Peyer's patch (tissue), 4 donors: ENCODE measurements at regions not wholly inside any gene's neighbourhood (a gene's known extent, or its start where the extent isn't known, plus 50 kb on each side); places are given as distances from the start of the nearest gene placed in this dataset.
"Not testable (repeated sequence)": the region's sequence is repeated elsewhere in the genome, so short reads cannot be mapped to it uniquely, and the experiment has no call there.

Experiments used
- CTCF ChIP-seq, 6 experiments: fragments of 450-650 bp in 4 of 6; fragments of 200-600 bp in 2 of 6; sonication (generic) in 1 of 6; IDR thresholded peaks; one replicate each; pipeline ENCODE4 v1.5.1; 2017 to 2019; ENCODE audit warnings: antibody characterized with exemption in 6 of 6, mild to moderate bottlenecking in 3 of 6, moderate library complexity in 1 of 6
- POLR2A ChIP-seq, 2 donors: fragments of 450-650 bp; IDR thresholded peaks; one replicate each; pipeline ENCODE4 v1.5.1; 2017; ENCODE audit warnings: antibody characterized with exemption in 2 of 2, mild to moderate bottlenecking in 2 of 2, moderate library complexity in 2 of 2

- TF ChIP-seq POLR2A, CTCF (IDR thresholded peaks at IDR 0.05): not testable (repeated sequence)
These were observed 75.6 kb upstream of the SRSF6 start for GRCh38 chr20:43382135-43382534.
